CD4-positive, alpha-beta T cell treated with Interleukin-21 for 1 hour (primary cell): ENCODE measurements at regions not wholly inside any gene's neighbourhood (a gene's known extent, or its start where the extent isn't known, plus 50 kb on each side); places are given as distances from the start of the nearest gene placed in this dataset.
"Not testable (repeated sequence)": the region's sequence is repeated elsewhere in the genome, so short reads cannot be mapped to it uniquely, and the experiment has no call there.

Experiments
- DNase-seq: peaks from one replicate; pipeline ENCODE4 v3.0.0-alpha.2; 2020

GRCh38 chr17:71765437-71765836, 355.4 kb upstream of the SOX9 start:
- DNase-seq, result no peak

GRCh38 chr17:71769850-71770249, 351.0 kb upstream of the SOX9 start:
- DNase-seq, result no peak

GRCh38 chr17:71777048-71777640, 343.7 kb upstream of the SOX9 start:
- DNase-seq, result no peak

GRCh38 chr17:71779482-71779881, 341.3 kb upstream of the SOX9 start:
- no peak for DNase-seq

GRCh38 chr17:71780596-71780995, 340.2 kb upstream of the SOX9 start:
- DNase-seq, result no peak

- not testable (repeated sequence) for DNase-seq
Measured at GRCh38 chr17:71782021-71782420, 338.8 kb upstream of the SOX9 start.

- no peak for DNase-seq
Measured at GRCh38 chr17:71790791-71791190, 330.0 kb upstream of the SOX9 start.

GRCh38 chr17:71791311-71791710, 329.5 kb upstream of the SOX9 start:
- no peak for DNase-seq

GRCh38 chr17:71792966-71793365, 327.9 kb upstream of the SOX9 start:
- no peak for DNase-seq

- no peak for DNase-seq
Measured at GRCh38 chr17:71793518-71793917, 327.3 kb upstream of the SOX9 start.

GRCh38 chr17:71798701-71799100, 322.1 kb upstream of the SOX9 start:
- DNase-seq, result no peak

- no peak for DNase-seq
Measured at GRCh38 chr17:71799657-71800056, 321.2 kb upstream of the SOX9 start.

- no peak for DNase-seq
Measured at GRCh38 chr17:71801301-71801700, 319.5 kb upstream of the SOX9 start.

GRCh38 chr17:71802663-71803062, 318.2 kb upstream of the SOX9 start:
- DNase-seq, result no peak

- no peak for DNase-seq
Measured at GRCh38 chr17:71803656-71804284, 317.1 kb upstream of the SOX9 start.

- DNase-seq, result no peak
Measured at GRCh38 chr17:71809537-71809936, 311.3 kb upstream of the SOX9 start.

- DNase-seq, result not testable (repeated sequence)
Measured at GRCh38 chr17:71813861-71814260, 307.0 kb upstream of the SOX9 start.

- no peak for DNase-seq
Measured at GRCh38 chr17:71821511-71821910, 299.3 kb upstream of the SOX9 start.

- no peak for DNase-seq
Measured at GRCh38 chr17:71824671-71825070, 296.1 kb upstream of the SOX9 start.

- no peak for DNase-seq
Measured at GRCh38 chr17:71825687-71826086, 295.1 kb upstream of the SOX9 start.

- no peak for DNase-seq
Measured at GRCh38 chr17:71828182-71828596, 292.6 kb upstream of the SOX9 start.

- no peak for DNase-seq
Measured at GRCh38 chr17:71830866-71831265, 290.0 kb upstream of the SOX9 start.

GRCh38 chr17:71842986-71843385, 277.8 kb upstream of the SOX9 start:
- DNase-seq, result no peak

GRCh38 chr17:71845337-71845736, 275.5 kb upstream of the SOX9 start:
- DNase-seq, result no peak

- DNase-seq, result no peak
Measured at GRCh38 chr17:71846561-71847110, 274.2 kb upstream of the SOX9 start.
